NCI-H128 (cell line): ENCODE measurements at regions not wholly inside any gene's neighbourhood (a gene's known extent, or its start where the extent isn't known, plus 50 kb on each side); places are given as distances from the start of the nearest gene placed in this dataset.

ENCODE experiments used
- DNase-seq: peaks from one replicate; lab custom pipeline; 2025; ENCODE audit not compliant: unreplicated experiment; lab: John Stamatoyannopoulos, UW

DNA sequence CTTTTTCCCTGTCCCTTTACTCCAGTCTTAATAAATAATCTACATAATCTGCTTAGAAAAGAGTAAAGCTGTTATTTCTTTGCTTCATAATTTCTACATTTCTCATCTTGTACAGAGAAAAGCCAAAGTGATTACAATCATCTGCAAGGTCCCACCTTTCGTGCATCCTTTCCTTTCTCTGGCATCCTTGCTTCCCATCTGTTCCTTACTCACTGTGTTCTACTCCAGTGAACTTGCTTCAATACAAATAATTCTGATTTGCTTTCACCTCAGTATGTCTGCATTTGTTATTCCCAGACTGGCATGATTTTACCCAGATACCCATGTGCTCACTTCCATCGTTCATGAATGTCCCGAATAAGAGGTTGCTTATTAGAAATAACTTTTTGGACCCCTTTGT, 99.4 kb upstream of the DSEL start:
- DNase-seq, result no peak

DNA sequence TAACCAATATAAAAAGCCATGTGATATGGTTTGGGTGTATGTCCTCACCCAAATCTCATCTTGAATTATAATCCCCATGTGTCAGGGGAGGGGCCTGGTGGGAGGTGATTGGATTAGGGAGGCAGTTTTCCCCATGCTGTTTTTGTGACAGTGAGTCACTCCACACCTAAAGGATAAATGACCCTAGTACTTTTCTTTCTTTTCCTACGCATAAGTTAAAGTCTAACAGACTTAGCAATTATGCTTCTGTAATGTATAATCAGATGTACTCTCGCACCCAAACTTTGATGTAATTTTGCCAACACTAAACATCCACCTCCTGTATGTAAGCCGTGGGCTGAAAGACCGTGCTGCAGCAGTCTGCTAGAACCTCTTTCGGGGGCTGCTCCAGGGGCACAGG, 97.2 kb upstream of the DSEL start:
- no peak for DNase-seq

DNA sequence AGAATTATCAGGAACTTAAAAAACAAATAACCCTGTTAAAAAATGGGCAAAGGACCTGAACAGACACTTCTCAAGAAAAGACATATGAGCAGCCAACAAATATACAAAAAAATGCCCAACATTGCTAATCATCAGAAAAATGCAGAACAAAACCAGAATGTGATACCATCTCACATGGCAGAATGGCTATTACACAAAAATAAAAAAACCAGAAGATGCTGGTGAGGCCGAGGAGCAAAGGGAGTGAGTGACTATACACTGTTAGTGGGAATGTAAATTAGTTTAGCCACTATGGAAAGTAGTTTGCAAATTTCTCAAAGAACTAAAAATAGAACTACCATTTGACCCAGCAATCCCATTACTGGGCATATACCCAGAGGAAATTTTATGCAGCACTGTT, 95.8 kb upstream of the DSEL start:
- no peak for DNase-seq

DNA sequence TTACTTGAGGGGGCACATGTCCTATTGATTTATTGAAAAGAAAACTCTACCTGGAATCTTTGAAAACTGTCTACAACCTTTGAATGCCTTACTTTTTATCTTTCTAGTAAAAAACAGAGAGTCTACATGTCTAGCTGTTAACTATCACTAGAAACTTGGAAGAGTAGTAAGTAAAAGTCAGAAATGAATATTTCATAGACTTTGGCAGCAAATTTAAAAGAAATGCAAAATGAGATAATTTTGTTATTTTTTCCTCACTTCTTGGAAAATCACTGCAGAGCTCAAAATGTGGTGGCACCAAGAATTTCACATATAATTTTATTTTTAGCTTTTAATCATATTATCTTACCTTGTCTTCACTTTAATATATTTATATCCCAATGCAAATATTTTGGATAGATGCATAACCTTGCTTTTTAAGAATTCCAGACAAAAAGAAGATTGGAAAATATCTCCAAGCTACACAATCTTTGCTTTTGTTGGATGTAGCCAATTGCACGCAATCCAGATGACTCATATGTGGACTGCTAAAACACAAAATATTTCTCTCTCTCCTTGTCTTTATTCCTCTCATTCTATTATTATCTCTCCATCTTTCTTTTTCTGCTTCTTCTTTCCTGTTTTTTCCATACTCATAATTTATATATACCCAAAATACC, 92.2 kb upstream of the DSEL start:
- no peak for DNase-seq

DNA sequence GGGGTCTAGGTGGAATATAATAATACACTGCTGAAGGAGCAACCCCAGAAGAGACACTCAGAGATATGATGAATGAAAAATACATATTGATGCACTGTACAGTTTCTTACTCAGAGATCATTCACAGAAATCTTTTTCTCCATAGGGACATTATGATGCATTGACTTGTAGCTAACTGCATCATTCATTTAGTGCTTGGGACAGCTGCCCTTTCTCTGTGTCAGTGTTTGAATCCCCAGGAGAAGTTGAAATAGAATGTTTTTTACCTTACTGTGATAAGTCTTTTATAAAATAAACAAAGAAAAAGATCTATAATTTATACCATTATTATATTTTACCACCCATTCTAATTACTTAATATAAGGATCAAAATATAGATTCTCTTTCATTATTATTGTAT, 91.7 kb upstream of the DSEL start:
- no peak for DNase-seq

DNA sequence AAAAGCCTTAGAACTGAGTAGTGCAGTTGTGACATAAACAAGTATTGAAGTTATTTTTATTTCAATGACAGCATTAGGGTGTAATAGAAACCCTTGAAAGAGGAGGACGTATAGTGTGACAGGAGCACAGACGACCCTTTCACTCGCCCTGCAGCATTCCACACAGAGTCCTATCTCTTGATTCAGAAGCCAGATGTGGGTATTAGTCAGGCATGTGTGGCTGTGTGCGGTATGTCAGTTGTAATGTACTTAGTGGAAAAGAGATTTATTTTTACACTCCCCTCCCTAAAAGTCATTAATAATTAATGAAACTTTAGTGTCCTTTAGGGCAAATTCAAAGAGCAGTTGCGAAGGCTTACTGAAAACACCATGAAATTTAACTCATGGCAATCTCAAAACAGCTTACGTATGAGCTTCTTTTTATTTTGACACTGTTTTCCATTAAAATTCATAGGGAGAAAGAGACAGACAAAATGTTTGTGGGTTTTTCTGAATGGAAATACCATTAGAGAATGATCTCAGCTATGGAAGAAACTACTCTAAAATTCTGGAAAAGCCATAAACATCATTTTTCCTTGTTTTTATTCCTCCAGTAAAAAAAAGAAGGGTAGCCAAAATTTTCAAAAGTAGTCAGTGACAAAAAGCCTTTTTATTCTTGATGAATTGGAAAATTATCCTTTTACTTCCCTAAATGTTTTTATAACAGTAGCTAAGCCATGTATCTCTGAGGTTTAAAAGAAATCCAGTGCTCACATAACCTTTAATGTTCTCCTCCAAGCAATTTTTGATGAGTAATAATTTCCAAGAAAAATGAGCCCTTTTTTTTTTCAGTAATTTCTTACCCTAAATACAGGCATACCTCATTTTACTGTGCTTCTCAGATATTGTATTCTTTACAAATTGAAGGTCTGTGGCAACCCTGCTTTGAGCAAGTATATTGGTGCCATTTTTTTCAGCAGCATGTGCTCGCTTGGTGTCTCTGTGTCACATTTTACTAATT, 84.0 kb upstream of the DSEL start:
- no peak for DNase-seq

DNA sequence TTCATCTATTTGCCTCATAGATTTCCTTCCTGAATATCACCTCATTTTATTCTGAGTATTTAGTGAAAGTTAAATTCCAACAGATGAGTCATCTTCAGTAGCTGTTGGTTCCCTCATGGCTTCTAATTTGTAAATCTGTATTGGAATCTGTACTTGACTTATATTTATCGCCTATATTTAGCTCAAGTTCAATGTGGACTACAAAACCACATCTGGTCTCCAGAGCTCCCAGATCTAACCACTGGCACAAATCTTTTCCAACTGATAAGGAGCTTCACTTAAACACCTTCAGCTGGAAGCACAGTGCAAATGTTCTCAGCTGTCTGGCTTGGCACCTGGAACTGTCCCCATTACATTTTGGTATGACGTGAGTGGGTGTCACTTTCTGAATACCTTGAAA, 82.8 kb upstream of the DSEL start:
- no peak for DNase-seq

DNA sequence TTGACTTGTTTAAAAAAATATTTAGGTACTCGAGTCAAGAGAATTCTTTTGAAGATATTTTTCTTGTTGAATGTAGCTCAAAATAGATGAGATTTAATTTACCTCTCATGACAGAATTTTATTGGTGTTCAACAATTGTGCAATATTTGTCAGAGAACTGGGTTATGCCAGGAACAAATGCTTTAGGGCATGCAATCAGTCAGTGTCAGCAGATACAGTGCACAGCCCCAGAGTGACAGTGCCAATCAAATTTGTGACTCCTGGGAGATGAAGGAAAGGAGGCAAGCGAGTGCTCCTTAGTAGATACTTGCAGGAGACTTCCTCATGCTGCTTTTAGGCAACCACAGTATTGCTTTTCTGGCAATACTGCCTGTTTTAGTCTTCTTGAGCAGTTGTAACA, 81.2 kb upstream of the DSEL start:
- no peak for DNase-seq

DNA sequence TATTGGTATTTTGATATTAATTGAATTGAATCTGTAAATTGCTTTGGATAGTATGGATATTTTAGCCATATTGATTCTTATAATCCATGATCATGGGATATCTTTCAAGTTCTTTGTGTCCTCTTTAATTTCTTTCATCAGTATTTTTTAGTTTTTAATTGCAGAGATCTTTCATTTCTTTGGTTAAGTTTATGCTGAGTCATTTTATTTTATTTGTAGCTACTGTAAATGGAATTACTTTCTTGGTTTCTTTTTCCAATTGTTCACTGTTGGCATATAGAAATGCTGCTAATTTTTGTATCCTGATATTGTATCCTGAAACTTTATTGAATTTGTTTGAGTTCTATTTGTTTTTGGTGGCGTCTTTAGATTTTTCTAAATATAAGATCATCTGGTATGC, 79.5 kb upstream of the DSEL start:
- no peak for DNase-seq

DNA sequence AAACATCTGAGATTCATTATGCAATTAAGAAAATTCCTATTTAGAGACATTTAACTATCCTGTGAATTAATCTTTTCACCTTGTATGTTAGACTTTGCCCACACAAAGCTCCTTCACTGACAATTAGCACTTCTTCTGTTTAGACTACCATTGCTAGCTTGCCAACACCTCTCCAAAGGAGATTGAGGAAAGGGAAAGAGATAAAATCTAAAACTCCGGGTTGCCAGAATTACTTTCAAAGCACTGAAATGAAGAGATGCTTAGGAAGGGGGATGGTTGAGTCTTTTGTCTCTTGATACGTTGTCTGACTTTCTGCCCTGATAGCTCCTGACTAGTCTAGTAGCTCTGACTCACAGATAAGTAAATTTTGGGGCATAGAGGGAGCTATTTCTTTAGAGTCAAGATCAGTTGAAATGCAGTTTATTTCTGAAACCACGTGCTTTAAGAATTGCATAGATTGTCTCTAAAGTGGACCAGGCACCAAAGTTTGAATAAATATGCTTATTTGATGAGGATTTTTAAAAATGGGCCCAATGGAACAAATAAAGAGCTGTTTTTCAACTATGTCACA, 74.1 kb upstream of the DSEL start:
- DNase-seq, result no peak

DNA sequence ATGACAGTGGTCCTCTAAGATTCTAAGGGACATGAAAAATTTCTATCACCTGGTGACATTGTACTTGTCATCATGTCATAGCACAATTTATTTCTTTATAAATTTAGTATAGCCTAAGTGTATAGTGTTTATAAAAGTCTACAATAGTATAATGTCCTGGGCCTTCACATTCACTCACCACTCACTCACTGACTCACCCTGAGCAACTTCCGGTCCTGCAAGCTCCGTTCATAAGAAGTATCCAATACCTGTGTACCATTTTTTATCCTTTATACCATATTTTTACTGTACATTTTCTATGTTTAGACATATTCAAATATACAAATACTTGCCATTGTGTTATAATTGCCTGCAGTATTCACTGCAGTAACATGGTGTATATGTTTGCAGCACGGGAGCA, 72.8 kb upstream of the DSEL start:
- no peak for DNase-seq

DNA sequence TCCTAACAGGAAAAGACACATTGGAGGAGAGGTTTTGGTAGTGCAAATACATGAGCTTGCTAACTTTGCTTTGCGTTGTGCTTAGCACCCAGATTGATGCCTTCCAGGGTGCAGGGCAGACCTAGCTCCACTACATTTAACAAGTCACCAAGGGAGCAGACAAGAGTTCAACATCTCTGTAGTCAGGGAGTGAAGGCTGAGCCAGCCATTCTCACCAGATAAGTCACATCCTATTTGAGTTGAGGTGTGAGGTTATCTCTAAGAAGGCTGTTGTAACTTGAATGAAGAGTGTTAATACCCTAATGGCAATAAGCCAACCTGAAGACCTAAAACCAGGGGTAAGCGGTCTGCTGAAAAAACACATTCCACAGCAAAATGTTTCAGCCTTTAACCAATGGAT, 69.6 kb upstream of the DSEL start:
- no peak for DNase-seq

DNA sequence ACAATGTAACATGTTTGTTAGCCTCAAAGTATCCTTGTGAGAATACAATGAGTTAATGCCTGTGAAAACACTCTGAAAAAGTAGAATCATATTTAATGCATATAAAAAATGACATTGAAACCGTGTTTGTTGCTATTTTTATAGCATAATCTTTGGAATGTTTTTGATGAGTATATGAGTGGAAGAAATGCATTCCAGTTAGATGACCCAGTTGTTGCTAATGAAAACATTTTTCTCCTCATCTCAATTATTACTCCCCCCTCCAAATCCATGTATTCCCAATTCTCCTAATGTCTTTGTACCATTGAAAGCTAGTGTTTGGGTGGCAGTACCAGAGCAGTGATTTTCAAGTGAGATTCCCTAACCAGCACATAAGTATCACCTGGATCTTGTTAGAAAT, 67.1 kb upstream of the DSEL start:
- DNase-seq, result no peak

DNA sequence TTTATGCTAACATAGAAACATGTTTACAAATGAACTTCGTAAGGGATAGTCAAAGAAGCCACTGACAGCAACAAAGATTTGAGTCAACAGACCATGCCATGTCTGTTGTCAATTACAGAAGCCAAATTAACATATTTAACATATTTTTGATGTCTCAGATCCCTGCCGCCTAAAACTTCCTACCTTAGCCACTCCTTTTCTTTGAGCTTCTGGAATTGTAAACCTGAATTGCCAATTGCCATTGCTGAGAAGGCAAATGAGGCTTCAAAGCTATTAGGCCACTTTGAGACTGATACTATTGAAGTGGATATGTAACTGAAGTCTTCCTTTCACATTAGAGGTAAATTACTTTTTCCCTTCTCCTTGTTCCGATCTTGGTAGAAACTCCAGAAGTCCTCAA, 66.0 kb upstream of the DSEL start:
- no peak for DNase-seq

DNA sequence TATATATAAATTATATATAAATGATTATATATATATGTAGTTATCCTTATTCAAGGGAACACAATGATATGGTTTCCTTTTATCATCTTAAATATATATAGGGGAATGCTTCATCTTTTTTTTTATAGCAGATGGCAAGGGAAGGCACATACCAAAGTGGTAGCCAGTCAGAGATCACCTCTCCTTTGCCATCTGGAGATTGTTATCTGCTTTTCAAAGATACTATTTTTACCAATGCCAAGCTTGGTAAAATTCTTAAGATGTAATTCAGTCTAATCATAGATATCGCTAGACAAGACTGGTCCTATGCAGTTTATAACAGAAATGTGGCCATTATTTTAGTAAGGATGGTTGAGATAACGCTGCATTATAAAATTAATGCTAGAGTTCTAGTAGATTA, 64.7 kb upstream of the DSEL start:
- no peak for DNase-seq

DNA sequence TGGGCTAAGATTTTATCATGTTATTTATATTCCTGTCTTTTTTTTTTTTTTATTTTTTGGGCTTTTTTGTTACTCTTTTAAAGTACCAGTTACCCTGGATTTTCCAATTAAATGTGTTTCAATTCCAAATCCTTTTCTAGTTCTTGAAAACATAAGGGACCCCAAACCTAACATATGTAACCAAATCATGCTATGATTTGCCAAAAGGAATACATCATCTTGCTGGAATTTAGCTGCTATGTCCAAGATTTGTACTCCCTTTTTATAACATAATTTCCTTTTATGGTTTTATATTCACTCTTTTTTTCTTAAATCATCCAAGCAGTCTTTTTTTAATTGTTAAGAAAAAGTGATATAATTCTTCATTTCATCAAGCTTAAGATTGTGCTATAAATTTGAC, 60.9 kb upstream of the DSEL start:
- DNase-seq, result no peak

DNA sequence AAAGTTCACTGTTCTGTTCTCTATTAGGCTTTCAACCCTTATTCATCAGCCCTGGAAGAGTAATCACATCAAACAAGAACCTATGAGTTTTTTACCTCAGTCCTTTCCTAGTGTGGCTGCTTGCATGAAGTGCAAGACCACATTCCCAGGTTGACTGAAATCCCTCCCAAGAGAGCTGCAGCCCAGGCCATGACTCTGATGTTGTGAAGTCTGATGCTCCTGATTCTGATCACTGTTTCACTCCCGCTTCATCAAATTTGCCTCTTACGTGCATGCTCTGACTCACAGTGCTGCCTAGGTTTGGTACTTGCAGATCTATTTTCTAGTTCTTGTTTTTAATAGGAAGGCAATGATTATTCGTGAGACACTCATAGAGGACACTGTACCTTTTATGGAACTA, 58.2 kb upstream of the DSEL start:
- DNase-seq, result no peak

DNA sequence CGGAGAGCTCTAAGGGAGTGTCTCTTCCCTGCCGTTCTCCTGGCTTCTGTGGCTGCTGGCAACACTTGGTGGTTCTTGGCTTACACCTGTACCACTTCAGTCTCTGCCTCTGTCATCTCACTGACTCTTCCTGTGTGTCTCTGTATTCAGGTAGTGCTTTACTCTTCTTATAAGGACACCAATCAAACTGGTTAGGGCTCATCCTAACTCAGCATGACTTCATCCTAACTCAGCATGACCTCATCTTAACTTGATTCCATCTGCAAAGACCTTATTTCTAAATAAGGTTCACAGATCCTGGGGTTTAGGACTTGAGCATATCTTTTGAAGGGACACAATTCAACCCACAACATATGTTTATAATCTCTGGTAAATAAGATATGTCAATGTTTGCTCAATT, 51.6 kb upstream of the DSEL start:
- DNase-seq, result no peak
